ELR (cell line): ENCODE measurements at regions not wholly inside any gene's neighbourhood (a gene's known extent, or its start where the extent isn't known, plus 50 kb on each side); places are given as distances from the start of the nearest gene placed in this dataset.

ENCODE experiments used
- DNase-seq: peaks from one replicate; pipeline ENCODE4 v3.0.0-alpha.2; 2015; ENCODE audit warnings: low read depth

DNA sequence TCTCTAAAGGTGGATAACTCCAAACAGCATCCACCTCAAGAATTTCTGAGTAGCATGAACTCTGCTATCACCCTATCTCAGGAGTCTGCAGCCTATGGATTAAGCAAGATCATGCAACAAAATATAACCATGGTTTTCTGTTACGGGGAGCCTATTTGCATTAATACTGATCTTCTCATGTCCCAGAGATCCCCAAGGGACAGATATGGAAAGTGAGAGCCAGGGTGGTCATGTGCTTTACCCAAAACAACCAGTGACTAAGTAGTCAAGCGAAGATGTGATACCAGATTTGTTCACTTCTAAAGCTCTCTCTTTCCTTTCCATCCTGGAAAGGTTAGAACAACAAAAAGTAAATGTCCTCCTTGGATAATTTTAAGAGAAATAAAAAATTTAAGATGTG is 125.1 kb downstream of the PRRX1 start:
- DNase-seq: no peak

GRCh38 chr1:170790175-170790574 is 126.2 kb downstream of the PRRX1 start:
- no peak for DNase-seq

- DNase-seq: no peak
These were observed 126.7 kb downstream of the PRRX1 start for GRCh38 chr1:170790651-170791071.

DNA sequence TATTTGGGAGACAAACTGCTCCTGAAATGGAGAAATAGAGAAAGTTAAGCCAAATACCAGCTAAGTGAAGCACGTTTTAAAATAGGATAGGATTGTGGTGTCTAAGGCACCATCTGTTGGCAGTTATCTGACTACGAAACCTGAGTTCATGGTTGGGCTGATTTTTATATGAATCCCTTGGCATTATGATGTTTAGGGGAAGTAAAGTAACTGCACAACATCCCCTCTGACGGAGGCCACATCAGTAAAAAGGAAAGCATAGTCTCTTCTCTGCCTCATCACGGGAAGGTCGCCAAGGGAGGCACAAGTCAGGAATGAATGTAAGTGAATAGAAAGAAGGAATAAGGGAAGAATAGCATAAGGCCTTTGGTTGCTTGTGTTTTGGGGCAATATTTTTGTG is 128.0 kb downstream of the PRRX1 start:
- no peak for DNase-seq

DNA sequence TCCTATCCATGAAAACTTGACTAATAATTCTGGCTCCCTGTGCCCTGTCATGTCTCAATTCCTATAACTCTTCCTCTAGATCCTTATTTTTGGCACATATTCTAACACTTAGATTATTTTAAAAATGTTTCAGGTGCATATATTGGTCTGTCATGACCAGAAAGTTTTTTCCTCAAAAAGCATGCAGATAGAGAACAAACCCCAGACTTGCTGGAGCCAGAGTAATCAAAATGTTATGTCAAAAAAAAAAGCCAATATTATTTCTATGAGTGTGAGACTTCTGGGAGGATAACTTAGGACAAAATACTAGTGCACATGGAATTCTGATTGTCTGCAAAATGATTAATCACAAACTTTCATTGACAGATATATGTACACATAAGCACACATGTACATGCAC is 135.1 kb upstream of the MROH9 start:
- no peak for DNase-seq

DNA sequence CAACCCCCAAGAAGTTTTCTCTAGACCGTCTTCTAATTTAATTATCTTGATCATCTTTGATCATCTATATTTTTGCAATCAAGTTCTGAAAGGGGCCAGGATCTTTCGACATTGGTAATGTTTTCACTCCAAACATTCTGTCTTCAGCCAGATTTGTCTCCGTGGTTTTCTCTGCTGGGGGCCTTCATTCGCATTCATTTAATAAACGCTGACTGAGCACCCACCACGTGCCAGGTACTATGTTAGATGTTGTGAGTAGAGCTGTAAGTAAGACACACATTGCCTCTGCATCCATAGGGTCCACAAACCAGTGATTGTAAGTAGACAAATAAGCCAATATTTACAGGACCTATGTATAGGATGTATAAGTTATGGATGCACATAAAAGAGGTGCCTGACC is 134.5 kb upstream of the MROH9 start:
- no peak for DNase-seq

- peak; percentile 25 for DNase-seq
These were observed 131.6 kb upstream of the MROH9 start for GRCh38 chr1:170803711-170804110.

- no peak for DNase-seq
These were observed 130.9 kb upstream of the MROH9 start for GRCh38 chr1:170804419-170804818.

- no peak for DNase-seq
These were observed 130.5 kb upstream of the MROH9 start for GRCh38 chr1:170804879-170805278.

GRCh38 chr1:170806961-170807360 is 128.4 kb upstream of the MROH9 start:
- DNase-seq: no peak

GRCh38 chr1:170807432-170807831 is 127.9 kb upstream of the MROH9 start:
- DNase-seq: peak; percentile 83

- DNase-seq: no peak
These were observed 127.0 kb upstream of the MROH9 start for GRCh38 chr1:170808216-170808885.

DNA sequence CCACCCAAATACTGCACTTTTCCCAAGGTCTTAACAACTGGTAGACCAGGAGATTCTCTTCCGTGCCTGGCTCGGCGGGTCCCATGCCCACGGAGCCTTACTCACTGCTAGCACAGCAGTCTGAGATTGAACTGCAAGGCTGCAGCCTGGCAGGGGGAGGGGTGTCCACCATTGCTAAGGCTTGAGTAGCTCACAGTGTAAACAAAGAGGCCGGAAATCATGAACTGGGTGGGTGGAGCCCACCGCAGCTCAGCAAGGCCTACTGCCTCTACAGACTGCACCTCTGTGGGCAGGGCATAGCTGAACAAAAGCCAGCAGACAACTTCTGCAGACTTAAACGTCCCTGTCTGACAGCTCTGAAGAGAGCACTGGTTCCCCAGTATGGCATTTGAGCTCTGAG is 124.3 kb upstream of the MROH9 start:
- DNase-seq: peak; percentile 36

GRCh38 chr1:170819781-170820180 is 115.6 kb upstream of the MROH9 start:
- DNase-seq: no peak

- DNase-seq: peak; percentile 46
These were observed 112.2 kb upstream of the MROH9 start for GRCh38 chr1:170823120-170823519.

DNA sequence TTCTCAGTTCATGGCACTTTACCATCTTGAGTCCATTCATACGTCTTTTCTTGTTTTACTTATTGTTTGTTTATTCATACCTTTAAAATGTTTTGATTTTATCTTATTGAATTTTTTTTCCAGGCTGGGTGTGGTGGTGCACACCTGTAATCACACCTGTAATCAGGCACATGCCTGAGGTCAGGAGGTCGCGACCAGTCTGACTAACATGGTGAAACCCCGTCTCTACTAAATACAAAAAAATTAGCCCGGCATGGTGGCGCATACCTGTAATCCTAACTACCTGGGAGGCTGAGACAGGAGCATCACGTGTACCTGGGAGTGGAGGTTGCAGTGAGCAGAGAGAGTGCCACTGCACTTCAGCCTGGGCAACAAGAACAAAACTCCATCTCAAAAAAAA is 104.1 kb upstream of the MROH9 start:
- DNase-seq: no peak

DNA sequence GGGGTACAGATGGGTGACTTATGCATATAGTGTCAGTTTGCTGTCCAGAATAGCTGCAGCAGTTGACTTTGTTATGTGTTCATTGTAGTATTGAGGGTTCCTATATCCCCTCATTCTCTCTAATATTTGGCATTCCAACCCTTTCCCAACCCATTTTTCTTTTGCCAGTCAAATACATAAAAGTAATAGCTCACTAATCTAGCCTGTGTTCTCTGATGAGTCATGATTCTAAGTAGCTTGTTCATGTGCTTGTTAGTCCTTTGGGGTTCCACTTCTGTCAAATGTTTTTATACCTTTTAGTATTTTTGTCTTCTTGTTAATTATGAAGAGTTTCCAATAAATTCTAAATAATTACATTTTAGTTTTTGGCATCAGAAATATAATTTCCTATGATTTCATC is 99.2 kb upstream of the MROH9 start:
- DNase-seq: peak; percentile 22

- DNase-seq: no peak
These were observed 95.0 kb upstream of the MROH9 start for GRCh38 chr1:170840371-170840770.

DNA sequence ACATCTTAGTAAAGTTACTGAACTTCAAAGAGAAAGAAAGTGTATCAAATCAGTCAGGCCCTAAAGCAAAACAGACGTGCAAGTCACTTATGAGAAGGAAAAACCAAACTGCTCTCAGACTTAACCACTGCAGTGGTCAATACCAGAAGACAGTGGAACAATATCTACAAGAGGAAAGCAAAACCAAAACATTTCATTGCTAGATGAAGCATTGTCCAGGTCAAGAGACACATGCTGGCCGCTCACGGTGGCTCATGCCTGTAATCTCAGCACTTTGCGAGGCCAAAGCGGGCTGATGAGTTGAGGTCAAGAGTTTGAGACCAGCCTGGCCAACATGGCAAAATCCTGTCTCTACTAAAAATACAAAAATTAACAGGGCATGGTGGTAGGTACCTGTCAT is 82.0 kb upstream of the MROH9 start:
- no peak for DNase-seq

GRCh38 chr1:170853867-170854266 is 81.5 kb upstream of the MROH9 start:
- DNase-seq: no peak

DNA sequence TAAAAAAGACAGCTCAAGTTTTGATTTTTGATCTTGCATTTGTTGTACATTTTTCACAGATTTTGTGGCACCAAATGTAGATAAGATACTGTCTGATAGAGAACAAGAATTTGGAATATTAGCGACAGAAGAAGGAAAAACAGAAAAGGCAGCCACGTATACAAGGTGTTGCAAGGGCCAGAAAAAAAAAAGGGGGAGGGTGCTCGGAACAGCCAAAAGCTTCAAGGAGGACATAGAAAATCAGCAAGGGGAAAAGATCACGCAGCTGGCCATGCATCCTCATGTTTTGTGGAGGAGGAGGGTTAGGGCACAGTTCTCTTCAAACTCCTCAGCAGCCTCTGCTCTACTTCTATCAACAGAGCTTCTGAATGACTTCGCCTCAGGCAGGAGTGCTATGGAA is 80.7 kb upstream of the MROH9 start:
- no peak for DNase-seq

- no peak for DNase-seq
These were observed 78.9 kb upstream of the MROH9 start for GRCh38 chr1:170856455-170856854.

GRCh38 chr1:170857955-170858354 is 77.4 kb upstream of the MROH9 start:
- DNase-seq: no peak

GRCh38 chr1:170863621-170864020 is 71.7 kb upstream of the MROH9 start:
- DNase-seq: no peak

GRCh38 chr1:170864238-170864637 is 71.1 kb upstream of the MROH9 start:
- no peak for DNase-seq
